ENCODE measurements at regions not wholly inside any gene's neighbourhood (a gene's known extent, or its start where the extent isn't known, plus 50 kb on each side); places are given as distances from the start of the nearest gene placed in this dataset.

DNA sequence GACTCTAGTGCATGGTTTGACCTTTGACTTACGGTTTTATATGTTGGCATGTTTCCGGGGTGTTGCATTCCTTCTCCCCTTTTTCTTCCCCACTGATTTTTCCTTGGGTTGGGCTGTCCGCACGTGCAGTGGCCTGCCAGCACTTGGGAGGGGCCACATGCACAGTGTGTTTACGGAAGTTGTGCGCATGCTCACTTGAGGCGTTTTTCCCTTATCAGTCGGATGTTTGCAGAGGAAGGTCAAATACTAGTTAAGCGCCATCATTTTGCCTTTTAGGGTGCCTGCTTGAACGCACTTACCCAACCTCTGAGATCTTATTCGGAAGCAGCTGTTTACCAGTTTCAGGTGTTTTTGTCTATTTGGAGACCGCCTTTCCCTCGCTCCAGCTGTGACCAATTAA lies 653.9 kb upstream of the AADAT start:
- DNase-seq (ENCODE audit: low read depth, low spot score) (no peak), FAIRE-seq (no peak)
- Histone ChIP-seq H3K36me3 (ENCODE audit: control insufficient read depth in 2 of 2, extremely low read depth in 1 of 2, insufficient read depth in 2 of 2, low read length in 2 of 2) (no peaks in the 10 kb centered on the region), H3K9me3 (ENCODE audit: control insufficient read depth, low read depth, low read length) (no peaks in the 10 kb centered on the region), H3K4me1 (ENCODE audit: control insufficient read depth, extremely low read depth, insufficient read depth, low read length) (no peaks in the 10 kb centered on the region), H3K4me2 (ENCODE audit: control insufficient read depth, extremely low read depth, insufficient read depth, low read depth, low read length) (no peak overlapping the region), H2AFZ (ENCODE audit: control insufficient read depth, low read length) (no peak overlapping the region), H3K79me2 (ENCODE audit: control insufficient read depth, insufficient read depth, low read length) (no peaks in the 10 kb centered on the region), H3K27ac (ENCODE audit: control insufficient read depth, insufficient read depth, low read length) (no peak overlapping the region), H3K4me3 (ENCODE audit: control insufficient read depth in 2 of 3, extremely low read depth in 1 of 3, insufficient read depth in 2 of 3, low read depth in 1 of 3, low read length in 3 of 3) (no peak overlapping the region), H3K27me3 (ENCODE audit: control insufficient read depth, extremely low read depth, insufficient read depth, low read length) (no peaks in the 10 kb centered on the region), H4K20me1 (ENCODE audit: control insufficient read depth, extremely low read depth, insufficient read depth, low read length) (no peaks in the 10 kb centered on the region), H3K9me1 (ENCODE audit: control insufficient read depth, extremely low read depth, insufficient read depth, low read length) (no peaks in the 10 kb centered on the region), H3K9ac (ENCODE audit: control insufficient read depth, extremely low read depth, insufficient read depth, low read length) (no peak overlapping the region)
- TF ChIP-seq CTCF (optimal IDR thresholded peaks at IDR 0.05 in 1 of 3, IDR thresholded peaks at IDR 0.05 in 1 of 3, conservative IDR thresholded peaks at IDR 0.05 in 1 of 3; ENCODE audit: extremely low read depth in 1 of 3, insufficient read depth in 2 of 3, low read length in 3 of 3) (no peak), EZH2 (IDR thresholded peaks at IDR 0.05; ENCODE audit: low read length) (no peak)
- dilution Hi-C loops (cut with MboI; ENCODE audit: extremely low pct_ligation_motif_present, low sequenced_read_pairs) = no loop called here

DNA sequence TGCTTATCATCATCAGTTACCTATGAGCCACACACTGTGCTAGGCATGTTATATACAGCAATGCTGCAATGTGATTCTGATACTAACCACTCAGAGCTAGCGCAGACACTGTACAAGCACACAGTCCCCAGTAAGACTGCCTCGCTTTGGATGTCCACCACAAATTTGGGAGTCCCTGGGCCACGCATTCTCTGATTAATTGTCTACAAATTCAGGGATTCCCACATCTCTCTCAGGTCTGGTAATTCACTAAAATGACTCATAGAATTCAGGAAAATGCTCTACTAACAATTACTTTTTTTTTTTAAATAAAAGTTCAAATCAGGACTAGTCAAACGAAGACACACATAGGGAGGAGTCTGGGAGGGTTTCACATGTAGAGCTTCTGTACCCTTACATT lies 652.1 kb upstream of the AADAT start:
- Histone ChIP-seq H3K4me1 (ENCODE audit: control insufficient read depth, extremely low read depth, insufficient read depth, low read length) (no peaks in the 10 kb centered on the region), H3K4me3 (ENCODE audit: control insufficient read depth in 2 of 3, extremely low read depth in 1 of 3, insufficient read depth in 2 of 3, low read depth in 1 of 3, low read length in 3 of 3) (no peak overlapping the region)
- DNase-seq (ENCODE audit: low read depth, low spot score) = no peak

More for the DNA sequence above, 652.1 kb upstream of the AADAT start:
- H3K4me2 ChIP-seq (ENCODE audit: control insufficient read depth, extremely low read depth, insufficient read depth, low read depth, low read length) = no peak overlapping the region
- no peak for FAIRE-seq
- H3K9me3 ChIP-seq (ENCODE audit: control insufficient read depth, low read depth, low read length) = no peaks in the 10 kb centered on the region
- no peaks in the 10 kb centered on the region for H4K20me1 ChIP-seq (ENCODE audit: control insufficient read depth, extremely low read depth, insufficient read depth, low read length)
- H3K9ac ChIP-seq (ENCODE audit: control insufficient read depth, extremely low read depth, insufficient read depth, low read length) = no peak overlapping the region
- TF ChIP-seq EZH2 (IDR thresholded peaks at IDR 0.05; ENCODE audit: low read length) (no peak), CTCF (optimal IDR thresholded peaks at IDR 0.05 in 1 of 3, IDR thresholded peaks at IDR 0.05 in 1 of 3, conservative IDR thresholded peaks at IDR 0.05 in 1 of 3; ENCODE audit: extremely low read depth in 1 of 3, insufficient read depth in 2 of 3, low read length in 3 of 3) (no peak)
- no peaks in the 10 kb centered on the region for H3K9me1 ChIP-seq (ENCODE audit: control insufficient read depth, extremely low read depth, insufficient read depth, low read length)
- no peaks in the 10 kb centered on the region for H3K27me3 ChIP-seq (ENCODE audit: control insufficient read depth, extremely low read depth, insufficient read depth, low read length)
- H3K79me2 ChIP-seq (ENCODE audit: control insufficient read depth, insufficient read depth, low read length) = no peaks in the 10 kb centered on the region
- no peak overlapping the region for H2AFZ ChIP-seq (ENCODE audit: control insufficient read depth, low read length)
- dilution Hi-C loops (cut with MboI; ENCODE audit: extremely low pct_ligation_motif_present, low sequenced_read_pairs) = no loop called here
- no peak overlapping the region for H3K27ac ChIP-seq (ENCODE audit: control insufficient read depth, insufficient read depth, low read length)
- no peaks in the 10 kb centered on the region for H3K36me3 ChIP-seq (ENCODE audit: control insufficient read depth in 2 of 2, extremely low read depth in 1 of 2, insufficient read depth in 2 of 2, low read length in 2 of 2)
